Right hindlimb (tissue), 1 donor: ENCODE measurements at regions not wholly inside any gene's neighbourhood (a gene's known extent, or its start where the extent isn't known, plus 50 kb on each side); places are given as distances from the start of the nearest gene placed in this dataset.

ENCODE experiments used
- DNase-seq: peaks from one replicate; pipeline ENCODE4 v3.0.0-alpha.2; 2018

GRCh38 chr7:153472516-153472915 lies 579.7 kb upstream of the DPP6 start:
- no peak for DNase-seq

GRCh38 chr7:153473185-153473584 lies 579.0 kb upstream of the DPP6 start:
- no peak for DNase-seq

DNA sequence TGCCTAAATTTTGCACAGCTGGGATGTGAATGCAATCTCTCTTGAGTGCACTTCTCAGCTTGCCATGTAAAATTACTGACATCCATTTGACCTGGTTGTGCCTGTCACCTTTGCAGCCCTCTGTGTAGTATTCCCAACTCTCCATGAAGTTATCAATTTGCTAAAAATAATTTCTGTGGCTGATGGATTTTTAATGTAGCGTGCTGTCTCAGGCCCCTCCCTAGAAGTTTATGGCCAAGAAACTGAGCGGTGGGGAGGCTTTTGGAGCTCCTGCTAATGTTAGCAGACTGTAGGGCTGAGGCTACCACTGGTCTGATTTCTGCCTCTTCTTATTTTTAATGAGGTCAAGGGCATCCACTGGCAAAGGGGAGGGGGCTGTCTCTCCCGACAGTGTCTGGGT lies 577.0 kb upstream of the DPP6 start:
- DNase-seq: peak; percentile 26

GRCh38 chr7:153476166-153476565 lies 576.0 kb upstream of the DPP6 start:
- no peak for DNase-seq

GRCh38 chr7:153496257-153496656 lies 555.9 kb upstream of the DPP6 start:
- DNase-seq: peak; percentile 32

DNA sequence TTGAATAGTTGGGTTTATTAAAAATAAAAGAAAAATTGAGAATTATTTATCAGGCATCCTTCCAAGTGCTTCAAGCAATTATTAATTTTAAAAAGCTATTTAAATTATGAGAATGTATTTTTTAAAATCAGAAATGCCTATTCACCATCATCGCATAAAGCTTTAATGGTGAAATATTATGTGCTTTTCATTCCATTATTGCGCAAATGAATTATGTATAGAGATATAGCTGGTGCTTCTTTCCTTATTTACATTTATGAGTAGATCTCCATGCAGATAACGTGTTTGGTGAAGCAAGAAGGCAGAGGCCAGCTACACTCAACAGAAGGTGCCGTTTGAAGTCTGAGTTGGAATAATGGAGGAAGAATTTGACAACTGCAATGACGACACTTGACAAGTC lies 549.1 kb upstream of the DPP6 start:
- no peak for DNase-seq

DNA sequence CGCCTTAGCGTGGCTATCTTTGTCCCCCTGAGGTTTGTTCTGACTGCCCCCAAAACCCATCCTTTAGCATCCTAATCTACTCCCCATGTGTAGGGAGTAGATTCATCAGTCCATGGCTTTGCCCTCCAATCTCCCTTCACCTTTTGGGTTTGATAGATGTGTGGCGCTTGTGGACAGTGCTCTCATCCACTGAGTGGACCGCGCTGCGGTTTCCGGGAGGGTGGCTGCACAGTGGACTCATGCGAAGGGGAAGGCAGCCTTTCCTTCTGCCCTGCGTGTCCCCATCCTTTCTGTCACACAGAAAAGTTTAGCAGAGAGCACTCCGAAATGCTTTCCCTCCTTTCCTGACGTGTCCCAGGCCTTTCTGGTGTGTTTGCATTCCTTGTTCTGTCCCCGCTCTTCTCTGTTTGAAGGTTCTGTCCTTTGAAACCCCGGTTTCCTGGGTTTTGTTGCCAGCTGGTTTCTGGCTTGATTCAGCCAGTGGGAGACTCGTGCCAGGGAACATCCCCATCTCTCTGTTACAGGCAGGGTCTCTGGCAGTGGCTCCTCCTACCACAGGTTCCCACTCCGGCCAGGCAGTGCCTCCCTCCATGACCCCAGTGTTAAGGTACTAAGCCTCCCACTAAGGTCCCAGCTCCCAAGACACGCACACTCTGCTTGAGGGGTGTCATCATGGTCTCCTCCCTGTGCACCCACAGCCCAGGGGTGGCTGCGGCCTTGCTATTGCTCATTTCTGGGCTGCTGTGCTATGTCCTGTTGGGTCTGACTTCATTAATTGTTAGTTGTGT lies 547.7 kb upstream of the DPP6 start:
- DNase-seq: no peak

DNA sequence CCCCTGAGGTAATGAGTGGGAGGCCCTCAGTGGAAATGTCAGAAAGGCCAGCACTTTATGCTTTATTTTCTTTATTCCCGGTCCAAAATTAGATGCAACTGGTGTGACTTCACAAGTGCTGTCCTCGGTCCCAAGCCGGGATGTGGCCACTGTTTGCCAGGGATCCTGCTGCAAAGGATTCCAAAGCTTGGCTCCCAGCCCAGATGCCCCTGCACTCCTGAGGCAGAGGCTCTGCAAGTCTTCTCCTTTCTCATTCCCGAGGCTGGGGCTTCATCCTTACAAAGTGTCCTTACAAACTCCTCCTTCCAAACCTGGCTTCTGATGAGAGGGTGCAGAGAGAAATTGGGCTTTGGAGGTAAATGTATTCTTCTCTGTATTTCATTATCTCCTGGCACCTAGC lies 544.3 kb upstream of the DPP6 start:
- no peak for DNase-seq

GRCh38 chr7:153509768-153510167 lies 542.4 kb upstream of the DPP6 start:
- DNase-seq: no peak

GRCh38 chr7:153510674-153511073 lies 541.5 kb upstream of the DPP6 start:
- no peak for DNase-seq

DNA sequence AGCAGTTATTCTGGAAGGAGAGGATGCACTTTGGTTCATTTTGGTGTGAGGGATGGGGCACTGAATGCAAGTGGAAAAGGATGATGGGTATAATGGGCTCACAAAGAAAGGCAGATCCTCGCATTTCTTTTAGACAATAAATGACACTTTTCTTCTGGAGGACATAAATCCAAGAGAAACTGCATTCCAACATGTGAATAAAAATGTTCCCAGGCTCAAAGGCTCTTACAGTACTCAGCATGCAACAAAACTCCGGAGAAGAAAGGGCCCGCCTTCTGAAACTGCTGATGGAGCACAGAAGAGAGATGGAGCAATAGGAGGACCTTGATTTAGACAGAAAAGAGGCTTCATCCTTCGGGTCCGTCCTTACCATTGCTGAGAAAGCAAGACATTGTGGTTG lies 538.2 kb upstream of the DPP6 start:
- DNase-seq: no peak

DNA sequence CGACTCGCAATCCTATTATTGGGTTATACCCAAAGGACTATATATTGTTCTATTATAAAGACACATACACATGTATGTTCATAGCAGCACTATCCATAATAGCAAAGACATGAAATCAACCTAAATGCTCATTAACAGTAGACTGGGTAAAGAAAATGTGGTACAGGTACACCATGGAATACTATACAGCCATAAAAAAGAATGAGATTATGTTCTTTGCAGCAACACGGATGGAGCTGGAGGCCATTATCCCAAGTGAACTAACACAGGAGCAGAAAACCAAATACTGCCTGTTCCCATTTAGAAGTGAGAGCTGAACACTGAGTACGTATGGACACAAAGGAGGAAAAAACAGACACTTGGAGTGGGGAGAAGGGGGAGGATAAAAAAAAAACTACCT lies 536.8 kb upstream of the DPP6 start:
- DNase-seq: no peak

DNA sequence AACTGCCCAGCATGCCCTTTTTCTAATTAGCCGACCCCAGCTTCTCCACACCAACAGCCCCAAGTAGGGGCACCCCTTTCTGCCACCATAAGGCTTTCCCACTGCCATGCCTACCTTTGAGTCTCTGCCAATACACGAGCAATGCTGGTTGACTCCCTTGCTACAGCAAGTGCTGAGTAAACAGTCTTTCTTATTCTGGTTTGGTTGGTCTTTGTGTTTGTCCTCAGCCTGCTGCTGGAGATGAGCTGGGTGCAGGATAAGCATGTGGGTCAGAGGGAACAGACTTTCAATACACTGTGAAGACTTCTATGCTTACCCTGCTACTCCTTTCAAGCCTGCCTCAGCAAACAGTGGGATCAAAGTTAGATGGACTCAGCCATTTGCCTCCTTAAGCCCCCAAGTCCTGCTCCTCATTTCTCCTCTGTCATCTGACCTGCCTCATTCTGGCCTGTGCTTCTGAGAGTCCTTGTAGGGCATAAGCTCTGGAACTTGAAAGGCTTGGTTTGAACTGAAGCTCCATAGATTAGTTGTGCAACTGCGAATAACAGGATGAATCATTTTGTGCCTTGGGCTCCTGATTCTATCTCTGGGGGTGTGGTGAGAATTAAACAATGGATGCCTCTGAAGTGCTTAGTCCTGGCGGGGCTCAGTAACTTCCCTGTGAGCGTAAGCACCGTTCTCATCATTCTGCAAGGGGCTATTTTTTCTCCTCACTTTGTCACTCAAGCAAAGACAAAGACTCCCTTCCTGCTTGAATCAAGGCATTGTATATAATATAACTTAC lies 533.8 kb upstream of the DPP6 start:
- no peak for DNase-seq

GRCh38 chr7:153521370-153521769 lies 530.8 kb upstream of the DPP6 start:
- DNase-seq: no peak

GRCh38 chr7:153522261-153522660 lies 529.9 kb upstream of the DPP6 start:
- no peak for DNase-seq

DNA sequence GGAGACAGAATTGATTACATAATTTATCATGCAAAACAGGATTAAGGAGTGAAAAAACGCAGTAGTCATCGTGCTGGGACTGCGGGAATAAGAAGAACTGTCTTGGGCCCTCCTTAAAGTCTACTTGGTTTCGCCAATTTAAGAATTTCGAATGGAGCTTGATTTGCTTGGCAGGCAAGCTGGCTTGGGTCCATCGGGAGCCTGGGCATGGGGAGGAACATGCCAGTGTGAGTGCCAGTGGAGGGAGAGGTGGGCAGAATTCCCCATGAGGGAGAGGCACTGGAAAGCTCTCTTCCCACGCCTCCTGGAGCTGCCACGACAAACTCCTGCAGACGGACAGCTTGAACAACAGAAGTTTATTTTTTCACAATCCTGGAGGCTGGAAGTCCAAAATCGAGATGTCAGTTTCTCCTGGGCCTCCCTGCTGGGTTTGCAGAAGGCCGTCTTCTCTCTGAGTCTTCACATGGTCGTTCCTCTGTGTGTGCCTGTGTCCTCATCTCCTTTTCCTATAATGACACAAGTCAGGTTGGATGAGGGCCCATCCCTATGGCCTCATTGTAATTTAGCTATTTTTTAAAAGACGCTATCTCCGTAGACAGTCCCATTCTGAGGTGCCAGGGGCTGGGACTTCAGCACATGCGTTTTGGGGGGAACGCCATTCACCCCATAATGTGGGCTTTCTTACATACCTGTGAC lies 528.7 kb upstream of the DPP6 start:
- DNase-seq: no peak

DNA sequence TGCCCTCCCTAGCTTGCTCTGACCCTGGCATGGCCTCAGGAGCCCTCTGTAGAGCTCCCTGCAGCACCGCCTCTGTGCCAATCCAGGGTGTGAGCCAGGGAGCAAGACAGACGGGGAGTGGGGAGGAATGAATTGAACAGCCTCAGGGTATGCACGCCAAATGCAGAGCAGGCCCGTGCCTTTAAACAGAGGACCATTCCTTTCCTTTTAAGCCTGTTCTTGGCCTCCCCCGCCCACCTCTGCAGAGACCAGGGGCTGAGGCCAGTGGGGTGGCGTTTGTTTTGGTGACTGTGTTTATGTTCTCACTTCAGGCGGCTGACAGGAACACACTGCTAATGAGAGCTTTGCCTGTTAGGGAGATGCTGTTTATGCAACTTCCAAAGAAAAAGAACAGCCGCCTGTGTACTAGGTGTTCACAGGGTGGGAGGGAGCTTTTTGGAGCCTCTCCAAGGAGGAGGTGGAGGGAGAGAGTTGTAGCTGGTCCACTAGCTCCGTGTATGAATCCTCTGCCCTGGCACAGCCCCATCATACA lies 528.1 kb upstream of the DPP6 start:
- DNase-seq: no peak

GRCh38 chr7:153529100-153529499 lies 523.1 kb upstream of the DPP6 start:
- no peak for DNase-seq

- DNase-seq: no peak
Measured at GRCh38 chr7:153529651-153530165, 522.5 kb upstream of the DPP6 start.

DNA sequence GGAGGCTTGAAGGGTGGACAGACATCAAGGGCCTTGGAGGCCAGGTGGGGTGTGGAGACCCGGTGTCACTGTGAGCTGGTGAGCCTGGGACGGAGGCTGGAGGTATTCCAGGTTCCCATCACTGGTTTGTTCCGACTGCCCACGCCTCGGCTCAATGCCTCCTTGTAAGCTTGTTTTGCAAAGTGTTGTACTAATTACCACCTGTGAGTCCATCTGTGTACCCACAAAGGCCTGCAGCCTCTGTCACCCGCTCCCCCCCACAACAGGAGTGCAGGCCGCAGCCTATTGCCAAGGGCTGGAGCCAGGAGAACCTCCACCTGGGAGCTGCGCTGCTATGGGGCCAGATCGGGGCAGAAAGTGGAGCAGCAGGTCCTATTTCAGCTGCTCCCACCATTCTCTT lies 521.8 kb upstream of the DPP6 start:
- no peak for DNase-seq

DNA sequence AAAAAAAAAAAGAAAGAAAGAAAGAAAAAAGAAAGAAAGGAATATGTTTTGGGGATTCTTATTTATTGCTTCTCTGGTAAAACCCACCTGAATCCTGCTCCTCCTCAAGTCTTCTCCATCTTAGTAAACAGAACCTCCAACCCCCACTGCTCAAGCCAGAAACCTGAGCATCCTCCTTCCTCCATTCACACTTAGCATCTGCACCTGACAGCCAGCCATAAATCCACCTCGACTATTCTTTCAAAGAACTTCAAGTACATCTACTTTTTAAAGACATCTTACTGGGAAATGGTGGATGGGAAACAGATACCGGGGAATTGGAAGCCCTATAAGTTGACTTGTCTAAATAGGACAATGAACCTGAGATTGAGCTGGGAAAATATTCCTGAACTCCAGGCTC lies 519.9 kb upstream of the DPP6 start:
- DNase-seq: no peak

DNA sequence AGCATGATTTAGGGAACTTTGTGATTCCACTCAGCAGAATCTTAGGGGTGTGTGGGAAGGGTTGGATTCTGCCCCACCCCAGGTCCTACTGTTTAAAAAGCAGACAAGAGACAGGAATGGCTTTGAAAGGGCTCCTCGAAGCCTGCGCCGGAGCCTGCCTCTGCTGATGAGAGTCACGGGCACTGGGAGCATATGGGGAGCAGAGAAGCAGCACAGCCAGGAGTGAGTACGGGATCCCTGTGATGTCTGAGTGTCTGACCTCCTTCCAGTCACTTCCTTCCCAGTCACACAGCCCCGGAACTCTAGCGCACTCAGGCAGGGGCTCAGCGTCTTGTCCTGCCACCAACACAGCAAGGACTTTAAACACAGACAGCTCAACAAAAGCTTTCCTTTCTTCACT lies 514.9 kb upstream of the DPP6 start:
- DNase-seq: no peak

DNA sequence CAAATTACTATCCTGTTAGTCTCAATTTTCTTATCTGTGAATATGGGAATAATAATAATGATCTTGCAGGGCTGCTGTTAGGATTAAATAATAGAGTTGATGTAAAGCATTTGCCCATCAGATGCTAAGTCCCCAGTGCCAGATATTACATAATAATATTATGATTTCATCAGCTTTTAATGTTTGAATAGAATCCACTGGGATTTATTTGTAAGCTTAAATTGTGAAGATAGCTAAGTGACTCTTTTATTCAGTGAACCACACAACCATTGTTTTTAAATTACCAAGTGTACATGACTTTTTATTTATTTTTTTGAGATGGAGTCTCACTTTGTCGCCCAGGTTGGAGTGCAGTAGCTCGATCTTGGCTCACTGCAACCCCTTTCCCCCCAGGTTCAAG lies 510.3 kb upstream of the DPP6 start:
- DNase-seq: no peak
